ENCODE measurements at regions not wholly inside any gene's neighbourhood (a gene's known extent, or its start where the extent isn't known, plus 50 kb on each side); places are given as distances from the start of the nearest gene placed in this dataset.

GRCh38 chr2:104772996-104773395 lies 80.9 kb upstream of the POU3F3 start:
- no peak for DNase-seq
- Histone ChIP-seq H3K27me3 (ENCODE audit: control insufficient read depth, insufficient read depth, low read length) (no peaks in the 10 kb centered on the region), H3K9me3 (ENCODE audit: control insufficient read depth, insufficient read depth, low read length) (no peaks in the 10 kb centered on the region), H3K4me3 (ENCODE audit: low read length) (no peak overlapping the region), H3K4me1 (ENCODE audit: control insufficient read depth, insufficient read depth, low read length) (no peaks in the 10 kb centered on the region), H3K36me3 (ENCODE audit: control insufficient read depth, insufficient read depth, low read length) (no peaks in the 10 kb centered on the region), H3K27ac (ENCODE audit: low read length) (no peak overlapping the region)
- Mint-ChIP-seq H3K27ac (no peak overlapping the region), H3K4me1 (no peaks in the 10 kb centered on the region), H3K9me3 (peaks cover 0 to 2% of the 10 kb centered on the region in 2 donors), H3K4me3 (no peak overlapping the region), H3K27me3 (ENCODE audit: low read depth in 2 of 2) (peaks cover 10 to 35% of the 10 kb centered on the region in 2 donors), H3K36me3 (no peaks in the 10 kb centered on the region)
- intact Hi-C loops (cut with micrococcal nuclease): no loop called here
- no peak for TF ChIP-seq CTCF (IDR thresholded peaks at IDR 0.05)
- no CpG with 5 or more reads among the region's 1 CpG for WGBS (ENCODE audit: insufficient coverage)
- ATAC-seq: no peak

DNA sequence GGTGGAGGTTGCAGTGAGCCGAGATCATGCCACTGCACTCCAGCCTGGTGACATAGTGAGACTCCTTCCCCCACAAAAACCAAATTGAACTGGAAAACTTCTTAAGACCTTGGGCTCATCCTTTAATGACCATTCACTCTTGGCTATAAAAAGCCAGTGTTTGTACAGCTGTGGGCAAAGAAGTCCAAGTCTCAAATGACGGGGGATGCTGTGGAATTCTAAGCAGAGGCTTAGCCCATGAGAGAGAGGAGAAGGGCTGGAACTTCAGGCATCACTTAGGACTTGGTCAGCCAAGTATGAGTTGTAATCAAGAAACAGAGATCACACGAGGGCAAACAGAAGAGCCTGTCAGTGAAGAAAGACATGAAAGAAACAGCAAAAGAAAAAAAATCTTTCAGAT lies 79.3 kb upstream of the POU3F3 start:
- Mint-ChIP-seq H3K4me1 (no peaks in the 10 kb centered on the region), H3K27ac (no peak overlapping the region), H3K36me3 (no peaks in the 10 kb centered on the region), H3K4me3 (no peak overlapping the region), H3K9me3 (peaks cover 0 to 2% of the 10 kb centered on the region in 2 donors), H3K27me3 (ENCODE audit: low read depth in 2 of 2) (peaks cover 10 to 25% of the 10 kb centered on the region in 2 donors)
- intact Hi-C loops (cut with micrococcal nuclease): no loop called here
- no peak overlapping the region for H3K27ac ChIP-seq (ENCODE audit: low read length)
- DNase-seq (no peak), ATAC-seq (no peak)
- H3K4me1 ChIP-seq (ENCODE audit: control insufficient read depth, insufficient read depth, low read length): no peaks in the 10 kb centered on the region
- no peak overlapping the region for H3K4me3 ChIP-seq (ENCODE audit: low read length)
- H3K36me3 ChIP-seq (ENCODE audit: control insufficient read depth, insufficient read depth, low read length): no peaks in the 10 kb centered on the region
- no peak for TF ChIP-seq CTCF (IDR thresholded peaks at IDR 0.05)
- no peaks in the 10 kb centered on the region for H3K9me3 ChIP-seq (ENCODE audit: control insufficient read depth, insufficient read depth, low read length)
- no peaks in the 10 kb centered on the region for H3K27me3 ChIP-seq (ENCODE audit: control insufficient read depth, insufficient read depth, low read length)
- WGBS (ENCODE audit: insufficient coverage): 87% methylated on average over 3 of the region's 3 CpGs

GRCh38 chr2:104777721-104778120 lies 76.2 kb upstream of the POU3F3 start:
- intact Hi-C loops (cut with micrococcal nuclease): no loop called here
- Histone ChIP-seq H3K9me3 (ENCODE audit: control insufficient read depth, insufficient read depth, low read length) (no peaks in the 10 kb centered on the region), H3K4me3 (ENCODE audit: low read length) (no peak overlapping the region), H3K36me3 (ENCODE audit: control insufficient read depth, insufficient read depth, low read length) (no peaks in the 10 kb centered on the region), H3K4me1 (ENCODE audit: control insufficient read depth, insufficient read depth, low read length) (no peaks in the 10 kb centered on the region), H3K27ac (ENCODE audit: low read length) (no peak overlapping the region), H3K27me3 (ENCODE audit: control insufficient read depth, insufficient read depth, low read length) (no peaks in the 10 kb centered on the region)
- DNase-seq (no peak), ATAC-seq (no peak)
- H3K4me3 Mint-ChIP-seq: no peak overlapping the region
- no peak for TF ChIP-seq CTCF (IDR thresholded peaks at IDR 0.05)
- no peaks in the 10 kb centered on the region for H3K36me3 Mint-ChIP-seq
- peaks cover 9 to 10% of the 10 kb centered on the region in 2 donors for H3K27me3 Mint-ChIP-seq (ENCODE audit: low read depth in 2 of 2)
- H3K27ac Mint-ChIP-seq: no peak overlapping the region
- H3K9me3 Mint-ChIP-seq: peaks cover 0 to 2% of the 10 kb centered on the region in 2 donors
- 75% methylated on average over 2 of the region's 2 CpGs for WGBS (ENCODE audit: insufficient coverage)
- H3K4me1 Mint-ChIP-seq: no peaks in the 10 kb centered on the region

DNA sequence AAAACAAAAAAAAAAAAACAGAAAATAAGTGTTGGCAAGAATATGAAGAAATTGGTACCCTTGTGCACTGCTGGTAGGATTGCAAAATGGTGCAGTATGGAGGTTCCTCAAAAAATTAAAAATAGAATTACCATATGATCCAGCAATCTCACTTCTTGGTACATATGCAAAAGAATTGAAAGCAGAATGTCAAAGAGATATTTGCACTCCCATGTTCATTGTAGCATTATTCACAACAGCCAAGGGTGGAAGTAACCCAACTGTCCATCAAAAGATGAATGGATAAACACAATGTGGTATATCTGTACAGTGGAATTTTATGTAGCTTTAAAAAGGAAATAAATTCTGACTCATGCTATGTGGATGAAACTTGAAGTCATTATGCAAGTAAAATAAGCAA lies 72.8 kb upstream of the POU3F3 start:
- no peak for TF ChIP-seq CTCF (IDR thresholded peaks at IDR 0.05)
- no peaks in the 10 kb centered on the region for H3K4me1 ChIP-seq (ENCODE audit: control insufficient read depth, insufficient read depth, low read length)
- peaks cover 0 to 7% of the 10 kb centered on the region in 2 donors for H3K27me3 Mint-ChIP-seq (ENCODE audit: low read depth in 2 of 2)
- no peaks in the 10 kb centered on the region for H3K4me1 Mint-ChIP-seq
- H3K27me3 ChIP-seq (ENCODE audit: control insufficient read depth, insufficient read depth, low read length): no peaks in the 10 kb centered on the region
- no peak overlapping the region for H3K27ac ChIP-seq (ENCODE audit: low read length)
- no peaks in the 10 kb centered on the region for H3K36me3 Mint-ChIP-seq
- no peaks in the 10 kb centered on the region for H3K9me3 Mint-ChIP-seq
- H3K4me3 ChIP-seq (ENCODE audit: low read length): no peak overlapping the region
- ATAC-seq (no peak), DNase-seq (no peak)
- intact Hi-C loops (cut with micrococcal nuclease): no loop called here
- no peaks in the 10 kb centered on the region for H3K9me3 ChIP-seq (ENCODE audit: control insufficient read depth, insufficient read depth, low read length)
- H3K4me3 Mint-ChIP-seq: no peak overlapping the region
- H3K36me3 ChIP-seq (ENCODE audit: control insufficient read depth, insufficient read depth, low read length): no peaks in the 10 kb centered on the region
- no peak overlapping the region for H3K27ac Mint-ChIP-seq

All from natural killer cell (primary cell).